ENCODE measurements at regions not wholly inside any gene's neighbourhood (a gene's known extent, or its start where the extent isn't known, plus 50 kb on each side); places are given as distances from the start of the nearest gene placed in this dataset.

GRCh38 chr6:6994796-6995195 lies 113.0 kb upstream of the RREB1 start:
- no peak for TF ChIP-seq CTCF (IDR thresholded peaks at IDR 0.05; ENCODE audit: poor library complexity)
- no peak for TF ChIP-seq EZH2 (IDR thresholded peaks at IDR 0.05; ENCODE audit: borderline replicate concordance)
- TF ChIP-seq EZH2phosphoT487 (IDR thresholded peaks at IDR 0.05; ENCODE audit: low read depth, severe bottlenecking, unreplicated experiment): no peak
